AG04450 (cell line): ENCODE measurements at regions not wholly inside any gene's neighbourhood (a gene's known extent, or its start where the extent isn't known, plus 50 kb on each side); places are given as distances from the start of the nearest gene placed in this dataset.

ENCODE experiments used
- CTCF ChIA-PET: fragments of 300-600, 350-600 bp; formaldehyde crosslinking; extraction: SDS; loops from one replicate; lab custom pipeline; 2022; ENCODE audit warnings: antibody characterized with exemption, inconsistent platforms; lab: Charles Lee
- POLR2A ChIA-PET: fragments of 350-600 bp; formaldehyde crosslinking; extraction: SDS; loops from one replicate; lab custom pipeline; 2021; ENCODE audit warnings: antibody characterized with exemption, inconsistent platforms; lab: Yijun Ruan, JAX
- DNase-seq: peaks from one replicate; pipeline ENCODE4 v3.0.0-alpha.2; 2011; ENCODE audit warnings: low read depth, low spot score
- H3K27ac ChIP-seq: one replicate; pipeline ENCODE4 v1.5.1; 2012; ENCODE audit warnings: low read depth, low read length, control low read depth
- H3K27me3 ChIP-seq: one replicate; pipeline ENCODE4 v1.6.0; 2012; ENCODE audit warnings: low read length; ENCODE audit not compliant: control insufficient read depth, insufficient read depth
- H3K4me3 ChIP-seq: 2 replicates; pipeline ENCODE4 v1.5.1; 2011; ENCODE audit warnings: mild to moderate bottlenecking, low read depth, low read length, control low read depth
- H3K9me3 ChIP-seq: 2 replicates; pipeline ENCODE4 v1.5.1; 2012; ENCODE audit warnings: low read length; ENCODE audit not compliant: control insufficient read depth, insufficient read depth
- TF ChIP-seq, protein P1 (sequence below): IDR thresholded peaks from 2 replicates; pipeline ENCODE4 v1.5.1; 2011; ENCODE audit warnings: low read depth, low read length, control low read depth, inconsistent platforms

GRCh38 chr1:214791961-214792360 is 189.0 kb downstream of the CENPF start:
- ChIA-PET POLR2A (no interaction called here), CTCF (interaction anchor here (1.5 kb wide), 1 partner anchor 734 kb away, joined by 3 read pairs; no protein-coding TSS in a partner anchor)
- no peak overlapping the region for H3K27ac ChIP-seq
- H3K4me3 ChIP-seq, result no peak overlapping the region
- TF ChIP-seq, protein P1, sequence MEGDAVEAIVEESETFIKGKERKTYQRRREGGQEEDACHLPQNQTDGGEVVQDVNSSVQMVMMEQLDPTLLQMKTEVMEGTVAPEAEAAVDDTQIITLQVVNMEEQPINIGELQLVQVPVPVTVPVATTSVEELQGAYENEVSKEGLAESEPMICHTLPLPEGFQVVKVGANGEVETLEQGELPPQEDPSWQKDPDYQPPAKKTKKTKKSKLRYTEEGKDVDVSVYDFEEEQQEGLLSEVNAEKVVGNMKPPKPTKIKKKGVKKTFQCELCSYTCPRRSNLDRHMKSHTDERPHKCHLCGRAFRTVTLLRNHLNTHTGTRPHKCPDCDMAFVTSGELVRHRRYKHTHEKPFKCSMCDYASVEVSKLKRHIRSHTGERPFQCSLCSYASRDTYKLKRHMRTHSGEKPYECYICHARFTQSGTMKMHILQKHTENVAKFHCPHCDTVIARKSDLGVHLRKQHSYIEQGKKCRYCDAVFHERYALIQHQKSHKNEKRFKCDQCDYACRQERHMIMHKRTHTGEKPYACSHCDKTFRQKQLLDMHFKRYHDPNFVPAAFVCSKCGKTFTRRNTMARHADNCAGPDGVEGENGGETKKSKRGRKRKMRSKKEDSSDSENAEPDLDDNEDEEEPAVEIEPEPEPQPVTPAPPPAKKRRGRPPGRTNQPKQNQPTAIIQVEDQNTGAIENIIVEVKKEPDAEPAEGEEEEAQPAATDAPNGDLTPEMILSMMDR, result no peak
- no peaks in the 10 kb centered on the region for H3K27me3 ChIP-seq
- DNase-seq, result no peak
- H3K9me3 ChIP-seq, result no peaks in the 10 kb centered on the region

DNA sequence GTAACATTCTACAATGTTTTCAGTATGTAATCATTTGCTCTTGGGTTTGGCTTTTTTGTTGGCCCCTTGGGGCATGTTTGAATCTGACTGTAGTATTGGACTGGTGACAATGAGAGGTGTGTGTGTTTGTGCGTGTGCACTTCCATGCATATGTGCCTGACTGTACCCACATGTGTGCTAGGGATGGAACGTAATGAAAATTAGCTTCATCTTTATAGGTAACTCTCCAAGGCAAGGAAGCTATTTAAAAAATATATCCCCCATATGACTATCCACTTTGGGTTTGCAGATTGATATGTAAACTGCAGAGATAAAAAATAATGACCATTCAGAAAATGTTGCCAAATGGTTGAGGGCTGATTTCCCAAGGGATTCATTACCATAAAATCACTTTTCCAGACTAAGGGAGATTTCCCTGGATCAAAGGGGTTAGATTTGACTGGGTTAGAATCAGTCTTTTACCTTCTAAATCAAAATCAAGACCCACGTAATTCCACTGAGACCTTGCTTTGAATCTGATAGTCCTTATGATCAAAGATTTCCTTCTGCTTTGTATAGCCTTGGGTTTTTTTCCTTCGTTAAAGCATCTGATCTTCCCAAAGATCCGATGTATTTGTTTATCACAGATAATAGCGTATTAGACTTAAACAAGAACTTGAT is 189.7 kb downstream of the CENPF start:
- H3K4me3 ChIP-seq, result no peak overlapping the region
- TF ChIP-seq, protein P1, result no peak
- no peak overlapping the region for H3K27ac ChIP-seq
- no peaks in the 10 kb centered on the region for H3K27me3 ChIP-seq
- POLR2A ChIA-PET, result no interaction called here
- CTCF ChIA-PET, result interaction anchor here (1.5 kb wide), 1 partner anchor 734 kb away, joined by 3 read pairs; no protein-coding TSS in a partner anchor
- no peaks in the 10 kb centered on the region for H3K9me3 ChIP-seq
- no peak for DNase-seq

DNA sequence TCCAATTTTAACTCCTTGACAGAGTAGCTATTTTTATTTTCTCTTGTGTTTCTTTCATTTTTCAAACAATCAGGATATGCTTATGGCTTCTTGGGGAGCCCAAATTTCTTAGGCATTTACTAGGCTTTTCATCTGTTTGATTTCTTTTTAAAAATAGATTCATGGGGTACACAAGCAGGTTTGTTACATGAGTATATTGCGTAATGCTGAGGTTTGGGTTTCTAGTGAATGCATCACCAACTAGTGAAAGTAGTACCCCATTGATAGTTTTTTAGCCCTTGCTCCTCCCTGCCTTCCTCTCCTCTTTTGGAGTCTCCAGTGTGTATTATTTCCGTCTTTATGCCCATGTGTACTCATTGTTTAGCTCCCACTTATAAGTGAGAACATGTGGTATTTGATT is 190.7 kb downstream of the CENPF start:
- no peak overlapping the region for H3K4me3 ChIP-seq
- ChIA-PET CTCF (interaction anchor here (1.5 kb wide), 1 partner anchor 733 kb away, joined by 3 read pairs; no protein-coding TSS in a partner anchor), POLR2A (no interaction called here)
- no peaks in the 10 kb centered on the region for H3K9me3 ChIP-seq
- no peaks in the 10 kb centered on the region for H3K27me3 ChIP-seq
- DNase-seq, result no peak
- TF ChIP-seq, protein P1, result no peak
- no peak overlapping the region for H3K27ac ChIP-seq

GRCh38 chr1:214801191-214801590 is 198.2 kb downstream of the CENPF start:
- no peaks in the 10 kb centered on the region for H3K27me3 ChIP-seq
- TF ChIP-seq, protein P1, result no peak
- no peaks in the 10 kb centered on the region for H3K9me3 ChIP-seq
- H3K4me3 ChIP-seq, result no peak overlapping the region
- ChIA-PET POLR2A (no interaction called here), CTCF (no interaction called here)
- no peak for DNase-seq
- H3K27ac ChIP-seq, result no peak overlapping the region

DNA sequence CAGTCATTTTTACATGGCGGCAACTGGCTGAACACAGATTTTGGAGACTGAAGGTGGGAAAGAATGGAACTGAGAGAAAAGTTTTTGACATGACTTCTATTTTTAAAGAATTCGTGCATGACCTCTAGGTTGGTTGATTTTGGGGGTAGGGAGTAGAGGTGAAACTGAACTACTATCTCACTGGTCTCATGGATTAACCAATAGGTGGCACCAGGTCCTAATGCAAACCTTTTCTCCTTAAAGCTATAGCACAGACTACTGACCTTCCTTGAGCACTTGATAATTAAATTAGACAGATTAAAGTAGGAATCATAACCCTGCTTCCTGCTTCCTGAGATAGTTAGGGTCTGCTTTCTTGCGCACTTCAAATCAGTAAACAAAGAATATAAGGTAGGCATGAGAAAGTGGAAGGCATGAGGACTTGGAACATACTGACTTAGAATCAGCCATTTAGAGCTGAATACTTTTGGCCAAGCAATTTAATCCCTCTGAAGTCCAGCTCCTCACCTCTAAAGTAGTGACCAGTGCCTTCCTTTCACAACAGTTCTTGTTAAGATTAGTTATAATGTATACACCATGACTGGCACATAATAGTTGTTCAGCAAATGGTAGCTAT is 206.0 kb downstream of the CENPF start:
- DNase-seq, result no peak
- TF ChIP-seq, protein P1, result peak; percentile 44; the same call in 1 of the 2 replicates
- Histone ChIP-seq H3K27ac (no peak overlapping the region), H3K4me3 (no peak overlapping the region), H3K27me3 (no peaks in the 10 kb centered on the region), H3K9me3 (no peaks in the 10 kb centered on the region)
- ChIA-PET CTCF (interaction anchor here (1.4 to 1.7 kb wide), 2 partner anchors 9 to 338 kb away, joined by 6 to 10 read pairs; no protein-coding TSS in a partner anchor), POLR2A (no interaction called here)
